Esophagus squamous epithelium (tissue), 4 donors: ENCODE measurements at regions not wholly inside any gene's neighbourhood (a gene's known extent, or its start where the extent isn't known, plus 50 kb on each side); places are given as distances from the start of the nearest gene placed in this dataset.

Experiments used
- POLR2A ChIP-seq, 4 donors: fragments of 450-650 bp; IDR thresholded peaks; one replicate each; pipeline ENCODE4 v1.6.1; 2017; ENCODE audit warnings: antibody characterized with exemption in 4 of 4, mild to moderate bottlenecking in 4 of 4, moderate library complexity in 3 of 4
- TF ChIP-seq, protein P1 (sequence below), 6 experiments: fragments of 450-650 bp in 4 of 6; fragments of 200-600 bp in 2 of 6; sonication (generic) in 2 of 6; IDR thresholded peaks; one replicate each; pipeline ENCODE4 v1.5.1; 2016 to 2019; ENCODE audit warnings: antibody characterized with exemption in 6 of 6, mild to moderate bottlenecking in 4 of 6, moderate library complexity in 4 of 6

DNA sequence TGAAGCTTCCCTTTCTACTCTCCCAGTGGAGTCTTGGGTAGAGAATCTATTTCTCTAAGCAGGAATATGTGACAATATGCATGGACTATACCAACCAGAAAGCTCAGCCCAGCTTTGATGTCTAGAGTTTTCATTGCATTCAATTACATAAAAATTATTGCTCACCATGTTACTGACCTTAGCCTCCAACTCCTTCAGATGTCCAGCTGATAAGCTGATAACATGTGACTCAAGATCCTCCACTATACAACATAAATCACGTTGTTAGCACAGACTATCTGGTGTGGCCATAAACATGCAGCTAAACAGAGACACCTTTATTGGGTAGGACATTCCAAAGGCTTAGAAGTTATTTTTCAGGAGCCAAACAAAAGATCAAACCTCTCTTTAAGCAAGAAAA is 1168.2 kb downstream of the CDH12 start:
- no peak for TF ChIP-seq POLR2A (IDR thresholded peaks at IDR 0.05)
- TF ChIP-seq, protein P1, sequence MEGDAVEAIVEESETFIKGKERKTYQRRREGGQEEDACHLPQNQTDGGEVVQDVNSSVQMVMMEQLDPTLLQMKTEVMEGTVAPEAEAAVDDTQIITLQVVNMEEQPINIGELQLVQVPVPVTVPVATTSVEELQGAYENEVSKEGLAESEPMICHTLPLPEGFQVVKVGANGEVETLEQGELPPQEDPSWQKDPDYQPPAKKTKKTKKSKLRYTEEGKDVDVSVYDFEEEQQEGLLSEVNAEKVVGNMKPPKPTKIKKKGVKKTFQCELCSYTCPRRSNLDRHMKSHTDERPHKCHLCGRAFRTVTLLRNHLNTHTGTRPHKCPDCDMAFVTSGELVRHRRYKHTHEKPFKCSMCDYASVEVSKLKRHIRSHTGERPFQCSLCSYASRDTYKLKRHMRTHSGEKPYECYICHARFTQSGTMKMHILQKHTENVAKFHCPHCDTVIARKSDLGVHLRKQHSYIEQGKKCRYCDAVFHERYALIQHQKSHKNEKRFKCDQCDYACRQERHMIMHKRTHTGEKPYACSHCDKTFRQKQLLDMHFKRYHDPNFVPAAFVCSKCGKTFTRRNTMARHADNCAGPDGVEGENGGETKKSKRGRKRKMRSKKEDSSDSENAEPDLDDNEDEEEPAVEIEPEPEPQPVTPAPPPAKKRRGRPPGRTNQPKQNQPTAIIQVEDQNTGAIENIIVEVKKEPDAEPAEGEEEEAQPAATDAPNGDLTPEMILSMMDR (IDR thresholded peaks at IDR 0.05): no peak
